BJ (cell line): ENCODE measurements at regions not wholly inside any gene's neighbourhood (a gene's known extent, or its start where the extent isn't known, plus 50 kb on each side); places are given as distances from the start of the nearest gene placed in this dataset.

ENCODE experiments used
- CTCF ChIA-PET: fragments of 350-600 bp; formaldehyde crosslinking; extraction: SDS; loops from one replicate; lab custom pipeline; 2021; ENCODE audit warnings: antibody characterized with exemption, inconsistent platforms; lab: Yijun Ruan, JAX
- POLR2A ChIA-PET: fragments of 300-600 bp; sonication (Branson Sonifier 250); formaldehyde crosslinking; extraction: SDS; loops from one replicate; lab custom pipeline; 2021; ENCODE audit warnings: antibody characterized with exemption; lab: Charles Lee
- DNase-seq: peaks from one replicate; pipeline ENCODE4 v3.0.0-alpha.2; 2011; ENCODE audit warnings: low read depth
- H3K27me3 ChIP-seq: 2 replicates; pipeline ENCODE4 v1.6.0; 2011; ENCODE audit warnings: low read length; ENCODE audit not compliant: control insufficient read depth, insufficient read depth
- H3K36me3 ChIP-seq: 2 replicates; pipeline ENCODE4 v1.5.1; 2011; ENCODE audit warnings: low read length; ENCODE audit not compliant: control insufficient read depth, insufficient read depth
- H3K4me3 ChIP-seq: 2 replicates; pipeline ENCODE4 v1.5.1; 2011; ENCODE audit warnings: low read depth, mild to moderate bottlenecking, control low read depth, low read length
- CTCF ChIP-seq: IDR thresholded peaks from 2 replicates; pipeline ENCODE4 v1.5.1; 2011; ENCODE audit warnings: low read depth, mild to moderate bottlenecking, control low read depth, inconsistent platforms, low read length, moderate library complexity; ENCODE audit not compliant: insufficient read depth

GRCh38 chr16:77540646-77541045, 105.8 kb upstream of the ADAMTS18 start:
- DNase-seq, result no peak
- ChIA-PET CTCF (interaction anchor here (1.4 kb wide), 1 partner anchor 10 kb away, joined by 4 read pairs; no protein-coding TSS in a partner anchor), POLR2A (no interaction called here)
- H3K36me3 ChIP-seq, result no peaks in the 10 kb centered on the region
- no peak overlapping the region for H3K4me3 ChIP-seq
- no peak for TF ChIP-seq CTCF
- no peaks in the 10 kb centered on the region for H3K27me3 ChIP-seq

GRCh38 chr16:77541165-77541564, 106.3 kb upstream of the ADAMTS18 start:
- POLR2A ChIA-PET, result no interaction called here
- H3K4me3 ChIP-seq, result no peak overlapping the region
- DNase-seq, result no peak
- no peaks in the 10 kb centered on the region for H3K36me3 ChIP-seq
- CTCF ChIA-PET, result interaction anchor here (1.4 kb wide), 1 partner anchor 9 kb away, joined by 4 read pairs; no protein-coding TSS in a partner anchor
- no peak for TF ChIP-seq CTCF
- H3K27me3 ChIP-seq, result no peaks in the 10 kb centered on the region

- no peak for DNase-seq
- ChIA-PET POLR2A (no interaction called here), CTCF (no interaction called here)
- Histone ChIP-seq H3K4me3 (no peak overlapping the region), H3K27me3 (no peaks in the 10 kb centered on the region), H3K36me3 (no peaks in the 10 kb centered on the region)
- no peak for TF ChIP-seq CTCF
Measured at GRCh38 chr16:77548151-77548550, 113.3 kb upstream of the ADAMTS18 start.

- Histone ChIP-seq H3K27me3 (no peaks in the 10 kb centered on the region), H3K36me3 (no peaks in the 10 kb centered on the region), H3K4me3 (no peak overlapping the region)
- ChIA-PET CTCF (no interaction called here), POLR2A (no interaction called here)
- no peak for TF ChIP-seq CTCF
- DNase-seq, result no peak
Measured at GRCh38 chr16:77548766-77549165, 113.9 kb upstream of the ADAMTS18 start.

- Histone ChIP-seq H3K27me3 (no peaks in the 10 kb centered on the region), H3K4me3 (no peak overlapping the region), H3K36me3 (no peaks in the 10 kb centered on the region)
- DNase-seq, result no peak
- ChIA-PET POLR2A (no interaction called here), CTCF (interaction anchor here (1.6 kb wide), 1 partner anchor 9 kb away, joined by 4 read pairs; no protein-coding TSS in a partner anchor)
- TF ChIP-seq CTCF, result no peak
Measured at GRCh38 chr16:77549876-77550275, 115.0 kb upstream of the ADAMTS18 start.
